Transverse colon (tissue), 4 donors: ENCODE measurements at regions not wholly inside any gene's neighbourhood (a gene's known extent, or its start where the extent isn't known, plus 50 kb on each side); places are given as distances from the start of the nearest gene placed in this dataset.

ENCODE experiments used
- EP300 ChIP-seq: sonication (generic); formaldehyde crosslinking; IDR thresholded peaks from one replicate; pipeline ENCODE4 v1.6.1; 2017; ENCODE audit warnings: antibody characterized with exemption, low read depth
- POLR2A ChIP-seq: fragments of 450-650 bp; IDR thresholded peaks from one replicate; pipeline ENCODE4 v1.6.1; 2016; ENCODE audit warnings: antibody characterized with exemption, mild to moderate bottlenecking, moderate library complexity
- POLR2AphosphoS5 ChIP-seq, 3 donors: sonication (generic); formaldehyde crosslinking; IDR thresholded peaks; one replicate each; pipeline ENCODE4 v1.6.1; 2016; ENCODE audit warnings: antibody characterized with exemption in 3 of 3
- TF ChIP-seq, protein P1 (sequence below), 5 experiments: fragments of 200-600 bp in 3 of 5; fragments of 450-650 bp in 2 of 5; sonication (generic) in 3 of 5; IDR thresholded peaks; 1 replicate in 2 of 5; 2 replicates in 3 of 5; pipeline ENCODE4 v1.5.1; 2016 to 2017; ENCODE audit warnings: antibody characterized with exemption in 5 of 5, inconsistent platforms in 3 of 5, mild to moderate bottlenecking in 2 of 5, moderate library complexity in 1 of 5

- TF ChIP-seq, protein P1, sequence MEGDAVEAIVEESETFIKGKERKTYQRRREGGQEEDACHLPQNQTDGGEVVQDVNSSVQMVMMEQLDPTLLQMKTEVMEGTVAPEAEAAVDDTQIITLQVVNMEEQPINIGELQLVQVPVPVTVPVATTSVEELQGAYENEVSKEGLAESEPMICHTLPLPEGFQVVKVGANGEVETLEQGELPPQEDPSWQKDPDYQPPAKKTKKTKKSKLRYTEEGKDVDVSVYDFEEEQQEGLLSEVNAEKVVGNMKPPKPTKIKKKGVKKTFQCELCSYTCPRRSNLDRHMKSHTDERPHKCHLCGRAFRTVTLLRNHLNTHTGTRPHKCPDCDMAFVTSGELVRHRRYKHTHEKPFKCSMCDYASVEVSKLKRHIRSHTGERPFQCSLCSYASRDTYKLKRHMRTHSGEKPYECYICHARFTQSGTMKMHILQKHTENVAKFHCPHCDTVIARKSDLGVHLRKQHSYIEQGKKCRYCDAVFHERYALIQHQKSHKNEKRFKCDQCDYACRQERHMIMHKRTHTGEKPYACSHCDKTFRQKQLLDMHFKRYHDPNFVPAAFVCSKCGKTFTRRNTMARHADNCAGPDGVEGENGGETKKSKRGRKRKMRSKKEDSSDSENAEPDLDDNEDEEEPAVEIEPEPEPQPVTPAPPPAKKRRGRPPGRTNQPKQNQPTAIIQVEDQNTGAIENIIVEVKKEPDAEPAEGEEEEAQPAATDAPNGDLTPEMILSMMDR (IDR thresholded peaks at IDR 0.05), result no peak
- TF ChIP-seq EP300 (no peak), POLR2AphosphoS5 (IDR thresholded peaks at IDR 0.05) (no peak), POLR2A (no peak)
Measured at GRCh38 chr6:58419321-58419720, 1101.9 kb downstream of the PRIM2 start.
